Astrocyte (in vitro differentiated cells and primary cell): ENCODE measurements at regions not wholly inside any gene's neighbourhood (a gene's known extent, or its start where the extent isn't known, plus 50 kb on each side); places are given as distances from the start of the nearest gene placed in this dataset.

Source experiments
- EZH2 ChIP-seq: IDR thresholded peaks from 2 replicates; pipeline ENCODE4 v1.6.1; 2012; ENCODE audit warnings: mild to moderate bottlenecking, low read length, inconsistent platforms; ENCODE audit not compliant: insufficient read depth
- TF ChIP-seq, protein P1 (sequence below): IDR thresholded peaks from 2 replicates; pipeline ENCODE4 v1.5.1; 2011; ENCODE audit warnings: low read depth, mild to moderate bottlenecking, inconsistent platforms, low read length, moderate library complexity; ENCODE audit not compliant: insufficient read depth

DNA sequence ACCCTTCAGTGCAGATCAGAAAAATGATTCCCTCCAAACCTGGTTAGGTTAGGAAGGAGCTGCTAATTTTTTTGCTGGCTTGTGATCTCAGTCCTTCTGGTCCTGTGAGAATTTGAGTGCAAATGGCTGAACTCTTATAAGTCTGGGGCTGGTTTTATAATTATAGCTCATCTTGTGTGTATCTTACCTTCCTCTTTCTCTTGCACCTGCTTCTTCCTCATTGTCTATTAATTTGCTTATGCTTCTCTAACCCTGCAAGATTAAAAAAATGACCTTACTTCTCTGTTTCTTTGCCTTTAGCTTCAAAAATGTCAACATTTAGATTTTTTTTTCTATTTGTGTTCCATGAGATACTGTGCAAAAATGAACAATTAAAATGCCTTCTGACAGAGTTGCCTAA lies 576.2 kb downstream of the DHX35 start:
- no peak for TF ChIP-seq EZH2
- TF ChIP-seq, protein P1, sequence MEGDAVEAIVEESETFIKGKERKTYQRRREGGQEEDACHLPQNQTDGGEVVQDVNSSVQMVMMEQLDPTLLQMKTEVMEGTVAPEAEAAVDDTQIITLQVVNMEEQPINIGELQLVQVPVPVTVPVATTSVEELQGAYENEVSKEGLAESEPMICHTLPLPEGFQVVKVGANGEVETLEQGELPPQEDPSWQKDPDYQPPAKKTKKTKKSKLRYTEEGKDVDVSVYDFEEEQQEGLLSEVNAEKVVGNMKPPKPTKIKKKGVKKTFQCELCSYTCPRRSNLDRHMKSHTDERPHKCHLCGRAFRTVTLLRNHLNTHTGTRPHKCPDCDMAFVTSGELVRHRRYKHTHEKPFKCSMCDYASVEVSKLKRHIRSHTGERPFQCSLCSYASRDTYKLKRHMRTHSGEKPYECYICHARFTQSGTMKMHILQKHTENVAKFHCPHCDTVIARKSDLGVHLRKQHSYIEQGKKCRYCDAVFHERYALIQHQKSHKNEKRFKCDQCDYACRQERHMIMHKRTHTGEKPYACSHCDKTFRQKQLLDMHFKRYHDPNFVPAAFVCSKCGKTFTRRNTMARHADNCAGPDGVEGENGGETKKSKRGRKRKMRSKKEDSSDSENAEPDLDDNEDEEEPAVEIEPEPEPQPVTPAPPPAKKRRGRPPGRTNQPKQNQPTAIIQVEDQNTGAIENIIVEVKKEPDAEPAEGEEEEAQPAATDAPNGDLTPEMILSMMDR = no peak
